ENCODE measurements at regions not wholly inside any gene's neighbourhood (a gene's known extent, or its start where the extent isn't known, plus 50 kb on each side); places are given as distances from the start of the nearest gene placed in this dataset.

- no peak for TF ChIP-seq POLR2AphosphoS5 (IDR thresholded peaks at IDR 0.05; ENCODE audit: insufficient read depth in 1 of 2, low read depth in 1 of 2)
- no peak for TF ChIP-seq CTCF (IDR thresholded peaks at IDR 0.05)
- no peak for TF ChIP-seq POLR2A (IDR thresholded peaks at IDR 0.05)
Measured at GRCh38 chr1:18537386-18538306, 56.9 kb downstream of the KLHDC7A start.

All from vagina (tissue), 2 donors.